SW 1271 (cell line): ENCODE measurements at regions not wholly inside any gene's neighbourhood (a gene's known extent, or its start where the extent isn't known, plus 50 kb on each side); places are given as distances from the start of the nearest gene placed in this dataset.

Experiments used
- DNase-seq, 2 experiments: peaks; one replicate each; lab custom pipeline; 2025; lab: John Stamatoyannopoulos, UW

- no peak for DNase-seq
These were observed 511.2 kb downstream of the CMPK2 start for GRCh38 chr2:6354546-6354945.

GRCh38 chr2:6355886-6356761, 509.6 kb downstream of the CMPK2 start:
- no peak for DNase-seq

GRCh38 chr2:6358546-6358945, 507.2 kb downstream of the CMPK2 start:
- DNase-seq: no peak

- DNase-seq: no peak
These were observed 506.7 kb downstream of the CMPK2 start for GRCh38 chr2:6358985-6359384.

GRCh38 chr2:6359964-6360363, 505.7 kb downstream of the CMPK2 start:
- no peak for DNase-seq

- DNase-seq: no peak
These were observed 502.8 kb downstream of the CMPK2 start for GRCh38 chr2:6362671-6363450.

- no peak for DNase-seq
These were observed 497.4 kb downstream of the CMPK2 start for GRCh38 chr2:6368281-6368680.

- DNase-seq: no peak
These were observed 496.4 kb downstream of the CMPK2 start for GRCh38 chr2:6369266-6369665.

- no peak for DNase-seq
These were observed 494.8 kb downstream of the CMPK2 start for GRCh38 chr2:6370753-6371551.

GRCh38 chr2:6372317-6372901, 493.3 kb downstream of the CMPK2 start:
- DNase-seq: no peak

- no peak for DNase-seq
These were observed 484.4 kb downstream of the CMPK2 start for GRCh38 chr2:6381326-6381725.

- no peak for DNase-seq
These were observed 481.4 kb downstream of the CMPK2 start for GRCh38 chr2:6384341-6384740.

- DNase-seq: no peak
These were observed 473.4 kb downstream of the CMPK2 start for GRCh38 chr2:6392354-6392753.

GRCh38 chr2:6392966-6393365, 472.7 kb downstream of the CMPK2 start:
- DNase-seq: no peak

GRCh38 chr2:6393819-6394218, 471.9 kb downstream of the CMPK2 start:
- DNase-seq: no peak

- no peak for DNase-seq
These were observed 471.4 kb downstream of the CMPK2 start for GRCh38 chr2:6394276-6394675.

- no peak for DNase-seq
These were observed 467.3 kb downstream of the CMPK2 start for GRCh38 chr2:6398421-6398820.

GRCh38 chr2:6401301-6401700, 464.4 kb downstream of the CMPK2 start:
- no peak for DNase-seq

GRCh38 chr2:6408057-6408456, 457.6 kb downstream of the CMPK2 start:
- DNase-seq: no peak

- DNase-seq: no peak
These were observed 455.4 kb downstream of the CMPK2 start for GRCh38 chr2:6410313-6410712.

GRCh38 chr2:6412533-6413091, 453.1 kb downstream of the CMPK2 start:
- DNase-seq: no peak

- DNase-seq: no peak
These were observed 448.7 kb downstream of the CMPK2 start for GRCh38 chr2:6417050-6417449.
